ENCODE measurements at regions not wholly inside any gene's neighbourhood (a gene's known extent, or its start where the extent isn't known, plus 50 kb on each side); places are given as distances from the start of the nearest gene placed in this dataset.

GRCh38 chr7:32206488-32206887, 136.3 kb upstream of the PDE1C start:
- TF ChIP-seq CTCF (IDR thresholded peaks at IDR 0.05; ENCODE audit: borderline replicate concordance, extremely low read depth, low read length, poor library complexity, severe bottlenecking) (no peak), EZH2 (IDR thresholded peaks at IDR 0.05; ENCODE audit: borderline replicate concordance, low read depth, low read length, severe bottlenecking) (no peak)

Data from DND-41 (cell line).